Epithelial cell of proximal tubule (primary cell): ENCODE measurements at regions not wholly inside any gene's neighbourhood (a gene's known extent, or its start where the extent isn't known, plus 50 kb on each side); places are given as distances from the start of the nearest gene placed in this dataset.
"Not testable (repeated sequence)": the region's sequence is repeated elsewhere in the genome, so short reads cannot be mapped to it uniquely, and the experiment has no call there.

Experiments
- DNase-seq: peaks from one replicate; pipeline ENCODE4 v3.0.0-alpha.2; 2011; ENCODE audit warnings: low read depth
- H3K4me3 ChIP-seq: 2 replicates; pipeline ENCODE4 v1.5.1; 2011; ENCODE audit warnings: low read depth, mild to moderate bottlenecking, low read length
- CTCF ChIP-seq: conservative IDR thresholded peaks from 2 replicates; pipeline ENCODE4 v1.5.1; 2012; ENCODE audit warnings: low read depth, mild to moderate bottlenecking, low read length

GRCh38 chr5:20833081-20833627 is 845.2 kb upstream of the CDH18 start:
- TF ChIP-seq CTCF: peak; percentile 20

GRCh38 chr5:20832204-20833080 is 844.4 kb upstream of the CDH18 start:
- no peak for DNase-seq
- H3K4me3 ChIP-seq: no peak overlapping the region
- no peak for TF ChIP-seq CTCF

More at GRCh38 chr5:20833081-20833627, 845.2 kb upstream of the CDH18 start:
- no peak overlapping the region for H3K4me3 ChIP-seq
- no peak for DNase-seq

GRCh38 chr5:20825951-20826350 is 838.0 kb upstream of the CDH18 start:
- not testable (repeated sequence) for DNase-seq, H3K4me3 ChIP-seq

- H3K4me3 ChIP-seq, DNase-seq: not testable (repeated sequence)
Observed at GRCh38 chr5:20797216-20797615, 809.2 kb upstream of the CDH18 start.

GRCh38 chr5:20784755-20785154 is 796.8 kb upstream of the CDH18 start:
- not testable (repeated sequence) for H3K4me3 ChIP-seq

GRCh38 chr5:20783484-20783883 is 795.5 kb upstream of the CDH18 start:
- not testable (repeated sequence) for DNase-seq, H3K4me3 ChIP-seq

More at GRCh38 chr5:20784755-20785154, 796.8 kb upstream of the CDH18 start:
- not testable (repeated sequence) for DNase-seq

GRCh38 chr5:20771338-20771737 is 783.3 kb upstream of the CDH18 start:
- not testable (repeated sequence) for DNase-seq, H3K4me3 ChIP-seq

GRCh38 chr5:20765074-20765473 is 777.1 kb upstream of the CDH18 start:
- DNase-seq, H3K4me3 ChIP-seq: not testable (repeated sequence)

- H3K4me3 ChIP-seq, DNase-seq: not testable (repeated sequence)
Observed at GRCh38 chr5:20759459-20759858, 771.5 kb upstream of the CDH18 start.

- not testable (repeated sequence) for DNase-seq, H3K4me3 ChIP-seq
Observed at GRCh38 chr5:20752179-20752578, 764.2 kb upstream of the CDH18 start.

GRCh38 chr5:20735715-20736114 is 747.7 kb upstream of the CDH18 start:
- not testable (repeated sequence) for DNase-seq, H3K4me3 ChIP-seq

- H3K4me3 ChIP-seq, DNase-seq: not testable (repeated sequence)
Observed at GRCh38 chr5:20732223-20732622, 744.2 kb upstream of the CDH18 start.

- not testable (repeated sequence) for H3K4me3 ChIP-seq, DNase-seq
Observed at GRCh38 chr5:20721286-20721685, 733.3 kb upstream of the CDH18 start.

GRCh38 chr5:20711520-20712155 is 723.6 kb upstream of the CDH18 start:
- not testable (repeated sequence) for H3K4me3 ChIP-seq, DNase-seq

GRCh38 chr5:20707634-20708033 is 719.6 kb upstream of the CDH18 start:
- DNase-seq, H3K4me3 ChIP-seq: not testable (repeated sequence)
